ENCODE measurements at regions not wholly inside any gene's neighbourhood (a gene's known extent, or its start where the extent isn't known, plus 50 kb on each side); places are given as distances from the start of the nearest gene placed in this dataset.

DNA sequence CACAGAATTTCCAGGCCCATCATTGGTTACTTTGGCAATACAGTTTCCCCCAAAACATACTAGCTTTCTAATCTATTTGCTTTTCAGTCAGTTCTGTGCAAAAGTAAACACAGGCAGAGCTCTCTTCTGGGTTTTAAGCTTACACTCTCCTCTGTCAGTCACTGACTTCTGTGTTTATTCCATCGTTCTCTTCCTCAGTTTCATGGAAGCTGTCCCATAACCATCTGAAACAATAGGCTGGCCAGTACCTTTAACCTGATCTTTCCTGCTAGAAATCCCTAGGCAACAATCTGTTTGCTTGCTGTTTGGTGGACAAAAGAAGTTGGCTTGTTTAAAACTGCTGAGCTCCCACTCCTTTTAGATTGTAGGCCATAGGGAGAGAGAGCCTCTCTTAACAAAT is 431.5 kb downstream of the HACE1 start:
- H3K36me3 ChIP-seq (ENCODE audit: low read depth, missing control alignments) = no peaks in the 10 kb centered on the region
- no peak overlapping the region for H3K27ac ChIP-seq
- 62 to 63% methylated on average over 1 of the region's 1 CpG for WGBS, 2 donors
- no peak for DNase-seq
- TF ChIP-seq, protein P1, sequence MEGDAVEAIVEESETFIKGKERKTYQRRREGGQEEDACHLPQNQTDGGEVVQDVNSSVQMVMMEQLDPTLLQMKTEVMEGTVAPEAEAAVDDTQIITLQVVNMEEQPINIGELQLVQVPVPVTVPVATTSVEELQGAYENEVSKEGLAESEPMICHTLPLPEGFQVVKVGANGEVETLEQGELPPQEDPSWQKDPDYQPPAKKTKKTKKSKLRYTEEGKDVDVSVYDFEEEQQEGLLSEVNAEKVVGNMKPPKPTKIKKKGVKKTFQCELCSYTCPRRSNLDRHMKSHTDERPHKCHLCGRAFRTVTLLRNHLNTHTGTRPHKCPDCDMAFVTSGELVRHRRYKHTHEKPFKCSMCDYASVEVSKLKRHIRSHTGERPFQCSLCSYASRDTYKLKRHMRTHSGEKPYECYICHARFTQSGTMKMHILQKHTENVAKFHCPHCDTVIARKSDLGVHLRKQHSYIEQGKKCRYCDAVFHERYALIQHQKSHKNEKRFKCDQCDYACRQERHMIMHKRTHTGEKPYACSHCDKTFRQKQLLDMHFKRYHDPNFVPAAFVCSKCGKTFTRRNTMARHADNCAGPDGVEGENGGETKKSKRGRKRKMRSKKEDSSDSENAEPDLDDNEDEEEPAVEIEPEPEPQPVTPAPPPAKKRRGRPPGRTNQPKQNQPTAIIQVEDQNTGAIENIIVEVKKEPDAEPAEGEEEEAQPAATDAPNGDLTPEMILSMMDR (IDR thresholded peaks at IDR 0.05) = no peak
- no peak for TF ChIP-seq POLR2A (IDR thresholded peaks at IDR 0.05)
- H3K4me1 ChIP-seq = no peaks in the 10 kb centered on the region
- no peaks in the 10 kb centered on the region for H3K27me3 ChIP-seq
- no peak overlapping the region for H3K4me3 ChIP-seq
- intact Hi-C loops (cut with DNase I; ENCODE audit: low total_unique reads) = no loop called here
- no peaks in the 10 kb centered on the region for H3K9me3 ChIP-seq

DNA sequence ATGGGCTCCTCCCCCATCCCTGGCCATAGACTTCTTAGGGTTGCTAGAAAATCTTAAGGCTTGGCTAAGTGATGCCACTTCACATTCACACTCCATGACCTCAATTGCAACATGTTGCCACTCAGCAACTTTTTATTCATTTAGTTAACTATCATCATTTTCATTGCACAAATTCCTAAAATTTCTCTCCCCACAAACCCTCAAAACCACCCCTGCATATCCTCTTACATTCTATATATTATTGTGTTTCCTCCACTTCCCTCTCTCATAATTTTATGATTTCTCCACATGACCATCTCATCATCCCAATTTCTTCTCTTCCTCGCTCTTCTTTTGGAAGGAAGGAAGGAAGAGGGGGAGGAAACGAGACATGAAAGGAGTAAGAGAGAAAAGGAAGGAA is 436.0 kb downstream of the HACE1 start:
- H3K9me3 ChIP-seq = no peaks in the 10 kb centered on the region
- no peaks in the 10 kb centered on the region for H3K36me3 ChIP-seq (ENCODE audit: low read depth, missing control alignments)
- WGBS, 2 donors = 80 to 95% methylated on average over 2 of the region's 2 CpGs
- intact Hi-C loops (cut with DNase I; ENCODE audit: low total_unique reads) = no loop called here
- no peaks in the 10 kb centered on the region for H3K4me1 ChIP-seq
- H3K27ac ChIP-seq = no peak overlapping the region
- H3K4me3 ChIP-seq = no peak overlapping the region
- no peak for DNase-seq
- no peak for TF ChIP-seq POLR2A (IDR thresholded peaks at IDR 0.05)
- TF ChIP-seq, protein P1 (IDR thresholded peaks at IDR 0.05) = no peak
- no peaks in the 10 kb centered on the region for H3K27me3 ChIP-seq

DNA sequence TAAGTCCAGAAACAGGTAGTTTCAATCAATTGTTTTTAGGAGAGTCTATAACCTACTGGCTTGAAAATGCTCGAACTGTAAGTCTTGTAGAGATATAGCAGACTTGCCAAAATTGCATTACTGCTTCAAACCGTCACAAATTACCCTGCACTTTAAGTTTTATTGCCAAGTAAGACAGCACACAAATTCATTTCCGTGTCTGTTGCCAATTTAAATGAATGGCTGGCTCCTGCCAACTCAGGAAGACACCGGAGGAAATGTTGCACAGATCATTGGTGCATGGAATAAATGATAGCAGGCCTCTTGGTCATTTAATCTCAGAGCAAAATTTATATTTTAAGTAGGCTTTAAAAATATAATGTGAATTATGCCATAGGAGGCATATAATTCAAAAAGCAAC is 438.1 kb downstream of the HACE1 start:
- H3K27me3 ChIP-seq = no peaks in the 10 kb centered on the region
- H3K27ac ChIP-seq = no peak overlapping the region
- WGBS, 2 donors = 57 to 60% methylated on average over 4 of the region's 4 CpGs
- H3K4me1 ChIP-seq = no peaks in the 10 kb centered on the region
- no peak overlapping the region for H3K4me3 ChIP-seq
- DNase-seq = no peak
- TF ChIP-seq, protein P1 (IDR thresholded peaks at IDR 0.05) = no peak
- no peak for TF ChIP-seq POLR2A (IDR thresholded peaks at IDR 0.05)
- no peaks in the 10 kb centered on the region for H3K36me3 ChIP-seq (ENCODE audit: low read depth, missing control alignments)
- intact Hi-C loops (cut with DNase I; ENCODE audit: low total_unique reads) = no loop called here
- no peaks in the 10 kb centered on the region for H3K9me3 ChIP-seq

DNA sequence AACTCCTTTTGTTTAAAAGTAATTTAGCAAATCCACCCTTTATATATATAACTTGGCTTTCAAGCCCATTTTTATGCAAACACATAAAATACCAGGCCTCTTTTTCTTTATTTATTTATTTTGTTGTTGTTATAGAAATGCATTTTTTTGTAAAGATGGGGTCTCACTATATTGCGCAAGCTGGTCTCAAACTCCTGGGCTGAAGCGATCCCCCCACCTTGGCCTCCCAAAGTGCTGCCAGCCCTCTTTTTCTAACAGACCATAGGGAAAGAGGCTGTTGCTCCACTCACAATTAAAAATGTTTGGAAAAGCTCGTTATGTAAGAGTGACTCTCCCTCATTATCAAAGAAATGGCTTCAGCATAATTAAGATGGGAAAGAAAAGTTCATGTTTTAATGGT is 440.9 kb downstream of the HACE1 start:
- Histone ChIP-seq H3K27me3 (no peaks in the 10 kb centered on the region), H3K4me3 (no peak overlapping the region), H3K9me3 (no peaks in the 10 kb centered on the region), H3K27ac (no peak overlapping the region), H3K36me3 (ENCODE audit: low read depth, missing control alignments) (no peaks in the 10 kb centered on the region), H3K4me1 (no peaks in the 10 kb centered on the region)
- DNase-seq = no peak
- no peak for TF ChIP-seq POLR2A (IDR thresholded peaks at IDR 0.05)
- TF ChIP-seq, protein P1 (IDR thresholded peaks at IDR 0.05) = no peak
- 89 to 95% methylated on average over 3 of the region's 3 CpGs for WGBS, 2 donors
- intact Hi-C loops (cut with DNase I; ENCODE audit: low total_unique reads) = no loop called here

DNA sequence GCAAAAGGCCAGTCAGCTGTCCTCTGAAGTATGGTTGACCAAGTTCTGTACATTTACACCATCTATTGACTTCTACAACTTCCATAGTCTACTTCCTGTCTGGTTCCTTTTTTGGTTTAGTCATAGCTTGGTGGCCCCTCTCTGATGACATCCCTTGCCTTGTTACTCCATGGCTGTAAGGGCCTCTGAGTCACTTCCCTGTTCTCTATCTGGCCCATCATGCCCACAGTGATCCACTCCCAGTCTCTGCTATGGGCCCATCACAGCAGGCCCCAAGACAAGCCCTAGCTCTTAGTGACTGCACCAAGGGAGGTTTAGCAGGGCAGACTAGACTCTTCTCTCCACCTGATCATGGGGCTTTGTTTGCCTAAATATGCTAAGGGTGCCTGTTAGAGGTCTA is 441.6 kb downstream of the HACE1 start:
- no peaks in the 10 kb centered on the region for H3K36me3 ChIP-seq (ENCODE audit: low read depth, missing control alignments)
- no peaks in the 10 kb centered on the region for H3K9me3 ChIP-seq
- H3K4me3 ChIP-seq = no peak overlapping the region
- DNase-seq = no peak
- intact Hi-C loops (cut with DNase I; ENCODE audit: low total_unique reads) = no loop called here
- no peaks in the 10 kb centered on the region for H3K27me3 ChIP-seq
- H3K27ac ChIP-seq = no peak overlapping the region
- TF ChIP-seq POLR2A (IDR thresholded peaks at IDR 0.05) = no peak
- TF ChIP-seq, protein P1 (IDR thresholded peaks at IDR 0.05) = no peak
- H3K4me1 ChIP-seq = no peaks in the 10 kb centered on the region

Measured in testis (tissue), 2 donors.